ENCODE measurements at regions not wholly inside any gene's neighbourhood (a gene's known extent, or its start where the extent isn't known, plus 50 kb on each side); places are given as distances from the start of the nearest gene placed in this dataset.

DNA sequence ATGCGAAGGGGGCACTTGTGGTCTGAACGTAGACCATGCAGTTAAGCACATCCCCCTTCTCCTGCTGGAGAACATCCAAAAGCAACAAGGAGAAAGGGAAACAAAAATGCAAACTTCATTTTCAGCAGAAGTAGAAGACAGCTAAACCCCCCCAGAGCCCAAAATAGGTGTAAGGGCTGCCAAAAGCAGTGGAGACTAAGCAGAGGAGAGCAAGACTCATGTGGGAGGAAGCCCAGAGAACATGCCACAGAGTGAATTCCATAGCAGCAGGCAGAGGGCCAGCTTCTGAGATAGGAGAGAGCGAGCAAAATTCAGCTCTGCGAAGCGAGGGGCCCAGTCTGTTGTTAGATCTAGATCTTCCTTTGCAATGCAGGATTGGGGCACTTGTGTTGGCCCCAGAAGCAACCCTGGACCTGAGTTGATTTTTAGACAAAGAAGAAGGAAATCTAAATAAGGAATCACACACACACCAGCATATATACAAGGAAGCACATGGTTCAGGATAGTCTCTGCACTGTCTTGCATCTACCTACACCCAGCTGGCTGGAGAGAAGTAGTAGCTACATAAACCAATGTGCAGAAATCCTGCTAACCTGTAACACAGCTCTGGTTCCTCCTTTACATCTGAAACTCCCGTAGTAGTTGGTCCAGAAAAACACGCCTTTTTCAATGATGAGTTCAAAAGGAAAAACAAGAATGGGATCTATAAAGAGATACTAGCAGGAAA lies 199.6 kb downstream of the SPRY2 start:
- ChIA-PET POLR2A (no interaction called here), CTCF (interaction anchor here (1.0 kb wide), 1 partner anchor 13 kb away, joined by 3 read pairs; no protein-coding TSS in a partner anchor)
- TF ChIP-seq, protein P1, sequence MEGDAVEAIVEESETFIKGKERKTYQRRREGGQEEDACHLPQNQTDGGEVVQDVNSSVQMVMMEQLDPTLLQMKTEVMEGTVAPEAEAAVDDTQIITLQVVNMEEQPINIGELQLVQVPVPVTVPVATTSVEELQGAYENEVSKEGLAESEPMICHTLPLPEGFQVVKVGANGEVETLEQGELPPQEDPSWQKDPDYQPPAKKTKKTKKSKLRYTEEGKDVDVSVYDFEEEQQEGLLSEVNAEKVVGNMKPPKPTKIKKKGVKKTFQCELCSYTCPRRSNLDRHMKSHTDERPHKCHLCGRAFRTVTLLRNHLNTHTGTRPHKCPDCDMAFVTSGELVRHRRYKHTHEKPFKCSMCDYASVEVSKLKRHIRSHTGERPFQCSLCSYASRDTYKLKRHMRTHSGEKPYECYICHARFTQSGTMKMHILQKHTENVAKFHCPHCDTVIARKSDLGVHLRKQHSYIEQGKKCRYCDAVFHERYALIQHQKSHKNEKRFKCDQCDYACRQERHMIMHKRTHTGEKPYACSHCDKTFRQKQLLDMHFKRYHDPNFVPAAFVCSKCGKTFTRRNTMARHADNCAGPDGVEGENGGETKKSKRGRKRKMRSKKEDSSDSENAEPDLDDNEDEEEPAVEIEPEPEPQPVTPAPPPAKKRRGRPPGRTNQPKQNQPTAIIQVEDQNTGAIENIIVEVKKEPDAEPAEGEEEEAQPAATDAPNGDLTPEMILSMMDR (IDR thresholded peaks at IDR 0.05; ENCODE audit: control extremely low read depth, extremely low read depth, low read depth, missing control alignments), result no peak
- no peak for DNase-seq (ENCODE audit: extremely low spot score)

- no peak for DNase-seq (ENCODE audit: extremely low spot score)
- CTCF ChIA-PET, result no interaction called here
- POLR2A ChIA-PET, result no interaction called here
- TF ChIP-seq, protein P1 (IDR thresholded peaks at IDR 0.05; ENCODE audit: control extremely low read depth, extremely low read depth, low read depth, missing control alignments), result no peak
These were observed 200.2 kb downstream of the SPRY2 start for GRCh38 chr13:80140685-80141084.

DNA sequence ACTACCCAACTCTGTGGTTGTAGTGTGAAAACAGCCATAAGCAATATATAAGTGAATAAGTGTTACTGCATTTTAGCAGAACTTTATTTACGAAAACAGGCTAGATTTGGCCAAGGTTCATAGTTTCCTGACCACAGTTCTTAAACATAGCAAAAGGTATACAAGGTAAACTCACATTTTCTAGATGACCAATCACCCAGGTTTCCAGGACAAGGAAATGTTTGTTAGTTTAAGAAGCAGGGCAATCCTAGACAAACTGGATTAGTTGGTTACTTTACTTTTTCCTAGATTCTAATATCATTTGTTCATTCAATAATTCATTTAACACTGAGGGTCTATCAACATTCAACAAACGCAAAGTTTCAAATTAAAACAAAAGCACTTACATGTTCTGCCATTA lies 201.7 kb downstream of the SPRY2 start:
- POLR2A ChIA-PET, result no interaction called here
- TF ChIP-seq, protein P1 (IDR thresholded peaks at IDR 0.05; ENCODE audit: control extremely low read depth, extremely low read depth, low read depth, missing control alignments), result no peak
- CTCF ChIA-PET, result no interaction called here

GRCh38 chr13:80137994-80138393 lies 202.9 kb downstream of the SPRY2 start:
- POLR2A ChIA-PET, result no interaction called here
- TF ChIP-seq, protein P1 (IDR thresholded peaks at IDR 0.05; ENCODE audit: control extremely low read depth, extremely low read depth, low read depth, missing control alignments), result no peak
- CTCF ChIA-PET, result no interaction called here
- DNase-seq (ENCODE audit: extremely low spot score), result no peak

More for the DNA sequence above, 201.7 kb downstream of the SPRY2 start:
- DNase-seq (ENCODE audit: extremely low spot score), result no peak

DNA sequence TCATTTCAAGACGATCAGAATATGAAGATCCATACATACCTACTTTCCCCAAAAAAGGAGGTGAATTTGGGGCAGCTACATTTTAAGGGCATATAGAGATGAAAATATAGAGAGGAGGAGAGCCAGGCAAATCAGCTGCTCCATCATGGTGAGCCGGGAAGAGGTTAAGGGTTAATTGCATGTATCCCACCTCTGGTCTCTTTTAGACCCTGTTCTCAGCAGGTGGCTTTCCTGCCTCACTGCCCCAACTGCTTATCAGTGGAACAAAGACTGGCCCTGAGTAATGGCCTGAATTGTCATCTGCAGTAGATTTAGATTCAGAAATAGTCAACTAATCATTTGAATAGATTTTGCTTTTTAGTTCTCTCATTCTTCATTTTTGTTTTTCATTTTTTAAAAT lies 206.6 kb downstream of the SPRY2 start:
- TF ChIP-seq, protein P1 (IDR thresholded peaks at IDR 0.05; ENCODE audit: control extremely low read depth, extremely low read depth, low read depth, missing control alignments), result no peak
- DNase-seq (ENCODE audit: extremely low spot score), result no peak
- ChIA-PET POLR2A (no interaction called here), CTCF (interaction anchor here (1.0 to 1.4 kb wide), 2 partner anchors 11 to 23 kb away, joined by 3 read pairs; no protein-coding TSS in a partner anchor)

- CTCF ChIA-PET, result interaction anchor here (1.0 to 1.9 kb wide), 3 partner anchors 12 to 22 kb away, joined by 3 to 5 read pairs (median 3); no protein-coding TSS in a partner anchor
These were observed 207.2 kb downstream of the SPRY2 start for GRCh38 chr13:80133631-80134261.

More at GRCh38 chr13:80133631-80134261, 207.2 kb downstream of the SPRY2 start:
- POLR2A ChIA-PET, result no interaction called here
- TF ChIP-seq, protein P1 (IDR thresholded peaks at IDR 0.05; ENCODE audit: control extremely low read depth, extremely low read depth, low read depth, missing control alignments), result no peak
- DNase-seq (ENCODE audit: extremely low spot score), result no peak
